GM23338 (cell line): ENCODE measurements at regions not wholly inside any gene's neighbourhood (a gene's known extent, or its start where the extent isn't known, plus 50 kb on each side); places are given as distances from the start of the nearest gene placed in this dataset.
A peak's percentile ranks its signal among the peaks of the same experiment; 100 is the strongest.

ENCODE experiments used
- ATAC-seq: fragments of 200-7000 bp; cut with Tn5 transposase; 3 replicates; pipeline ENCODE4 v1.9.1; 2020
- DNase-seq: peaks from one replicate; pipeline ENCODE4 v3.0.0-alpha.2; 2015; ENCODE audit warnings: low spot score
- H2AFZ ChIP-seq: fragments of 200-600 bp; sonication (generic); 2 replicates; pipeline ENCODE4 v1.8.0; 2016; ENCODE audit warnings: antibody characterized with exemption, mild to moderate bottlenecking, moderate library complexity
- H3F3A ChIP-seq: fragments of 200-600 bp; sonication (generic); replicated peaks from 2 replicates; pipeline ENCODE4 v1.8.0; 2017; ENCODE audit warnings: antibody characterized with exemption, mixed run types, low read depth
- H3K27ac ChIP-seq: fragments of 200-600 bp; sonication (generic); 2 replicates; pipeline ENCODE4 v1.6.1; 2016; ENCODE audit warnings: low read depth
- H3K27me3 ChIP-seq: fragments of 200-600 bp; sonication (generic); 2 replicates; pipeline ENCODE4 v1.8.0; 2016; ENCODE audit warnings: mild to moderate bottlenecking, mixed run types, moderate library complexity; ENCODE audit not compliant: insufficient read depth
- H3K36me3 ChIP-seq: fragments of 200-600 bp; sonication (generic); 2 replicates; pipeline ENCODE4 v1.8.0; 2016; ENCODE audit warnings: mild to moderate bottlenecking; ENCODE audit not compliant: insufficient read depth
- H3K4me1 ChIP-seq: fragments of 200-600 bp; sonication (generic); 2 replicates; pipeline ENCODE4 v1.8.0; 2016; ENCODE audit warnings: mild to moderate bottlenecking, moderate library complexity; ENCODE audit not compliant: insufficient read depth
- H3K4me2 ChIP-seq: fragments of 200-600 bp; sonication (generic); 2 replicates; pipeline ENCODE4 v1.7.1; 2017; ENCODE audit warnings: mixed run types
- H3K4me3 ChIP-seq: fragments of 200-600 bp; sonication (generic); 2 replicates; pipeline ENCODE4 v1.6.1; 2016; ENCODE audit warnings: mixed run types
- H3K79me2 ChIP-seq: fragments of 200-600 bp; sonication (generic); replicated peaks from 2 replicates; pipeline ENCODE4 v1.8.0; 2017; ENCODE audit warnings: mild to moderate bottlenecking; ENCODE audit not compliant: insufficient read depth
- H3K9me2 ChIP-seq: fragments of 200-600 bp; sonication (generic); 2 replicates; pipeline ENCODE4 v1.8.0; 2017; ENCODE audit not compliant: insufficient read depth
- H4K20me1 ChIP-seq: fragments of 200-600 bp; sonication (generic); replicated peaks from 2 replicates; pipeline ENCODE4 v1.8.0; 2017; ENCODE audit warnings: mild to moderate bottlenecking; ENCODE audit not compliant: insufficient read depth
- H3K27ac Mint-ChIP-seq: 2 replicates; pipeline ENCODE4 v1.8.0; 2020; ENCODE audit warnings: inconsistent platforms, mild to moderate bottlenecking, moderate library complexity, mixed read lengths
- H3K27me3 Mint-ChIP-seq: 3 replicates; pipeline ENCODE4 v1.8.0; 2022; ENCODE audit warnings: low read depth, mild to moderate bottlenecking, moderate library complexity, mixed read lengths, inconsistent platforms; ENCODE audit not compliant: insufficient read depth, poor library complexity
- H3K36me3 Mint-ChIP-seq: 3 replicates; pipeline ENCODE4 v1.8.0; 2021; ENCODE audit warnings: low read depth, mild to moderate bottlenecking, inconsistent platforms, moderate library complexity, mixed read lengths
- H3K4me1 Mint-ChIP-seq: 3 replicates; pipeline ENCODE4 v1.8.0; 2020; ENCODE audit warnings: mild to moderate bottlenecking, inconsistent platforms, mixed read lengths
- H3K4me3 Mint-ChIP-seq: 3 replicates; pipeline ENCODE4 v1.8.0; 2021; ENCODE audit warnings: moderate library complexity, mild to moderate bottlenecking, inconsistent platforms, mixed read lengths
- H3K9me3 Mint-ChIP-seq: 3 replicates; pipeline ENCODE4 v1.8.0; 2020; ENCODE audit warnings: moderate library complexity, mild to moderate bottlenecking, inconsistent platforms, mixed read lengths
- CREB1 ChIP-seq: fragments of 250-450 bp; sonication (Bioruptor Pico); IDR thresholded peaks from 2 replicates; pipeline ENCODE4 v1.5.0; 2020; ENCODE audit warnings: low read depth, mild to moderate bottlenecking, moderate library complexity
- CTCF ChIP-seq, 2 experiments: fragments of 200-600 bp in 1 of 2; sonication (generic) in 1 of 2; conservative IDR thresholded peaks; 2 replicates each; pipeline versions ENCODE4 v1.5.1 to v1.6.1; 2016 to 2017; ENCODE audit warnings: antibody characterized with exemption in 2 of 2, low read depth in 2 of 2, mild to moderate bottlenecking in 2 of 2, moderate library complexity in 1 of 2
- ETS1 ChIP-seq: IDR thresholded peaks from 2 replicates; pipeline ENCODE4 v1.6.1; 2016; ENCODE audit warnings: antibody characterized with exemption
- EZH2phosphoT487 ChIP-seq: fragments of 200-600 bp; sonication (generic); IDR thresholded peaks from one replicate; pipeline ENCODE4 v1.8.1; 2018; ENCODE audit warnings: antibody characterized with exemption; ENCODE audit not compliant: unreplicated experiment
- NANOG ChIP-seq: IDR thresholded peaks from 2 replicates; pipeline ENCODE4 v1.6.1; 2016; ENCODE audit warnings: antibody characterized with exemption, borderline replicate concordance
- REST ChIP-seq: IDR thresholded peaks from one replicate; pipeline ENCODE4 v1.6.1; 2018; ENCODE audit warnings: antibody characterized with exemption; ENCODE audit not compliant: unreplicated experiment
- STAT1 ChIP-seq: IDR thresholded peaks from one replicate; pipeline ENCODE4 v1.6.1; 2016; ENCODE audit warnings: antibody characterized with exemption; ENCODE audit not compliant: unreplicated experiment
- ZNF331 ChIP-seq: fragments of 250-450 bp; sonication (Bioruptor Pico); IDR thresholded peaks from 2 replicates; pipeline ENCODE4 v1.5.0; 2020; ENCODE audit warnings: low read depth, mild to moderate bottlenecking, moderate library complexity

- Mint-ChIP-seq H3K27me3 (peaks cover 1% of the 10 kb centered on the region), H3K36me3 (no peaks in the 10 kb centered on the region), H3K4me1 (no peaks in the 10 kb centered on the region), H3K4me3 (no peak overlapping the region), H3K9me3 (no peaks in the 10 kb centered on the region), H3K27ac (no peak overlapping the region)
- ATAC-seq: peak; percentile 84
- Histone ChIP-seq H3K27ac (no peak overlapping the region), H3K36me3 (no peaks in the 10 kb centered on the region), H3F3A (no peaks in the 10 kb centered on the region), H3K9me2 (no peaks in the 10 kb centered on the region), H3K27me3 (no peaks in the 10 kb centered on the region), H2AFZ (no peak overlapping the region), H3K4me1 (no peaks in the 10 kb centered on the region), H3K4me3 (no peak overlapping the region), H3K4me2 (no peak overlapping the region), H4K20me1 (no peaks in the 10 kb centered on the region), H3K79me2 (no peaks in the 10 kb centered on the region)
- peak; percentile 58 for DNase-seq
- TF ChIP-seq EZH2phosphoT487 (no peak), ETS1 (no peak), CTCF (conservative IDR thresholded peaks at IDR 0.05; ENCODE audit: low read depth in 2 of 2) (peak; percentile 18 to 20; a peak in 1 of 4 replicates), ZNF331 (no peak), REST (no peak), STAT1 (no peak), NANOG (no peak)
Observed at GRCh38 chr3:166125179-166125578, 288.0 kb upstream of the BCHE start.

GRCh38 chr3:166123576-166123975 lies 286.4 kb upstream of the BCHE start:
- ATAC-seq: no peak
- Histone ChIP-seq H3K4me3 (no peak overlapping the region), H3K4me2 (0 out of 2 replicates have a peak overlapping the region, but pooled peaks have one; percentile 6), H2AFZ (no peak overlapping the region), H3K79me2 (no peaks in the 10 kb centered on the region), H3K27ac (no peak overlapping the region), H3K9me2 (no peaks in the 10 kb centered on the region), H3K4me1 (no peaks in the 10 kb centered on the region), H3K27me3 (no peaks in the 10 kb centered on the region), H4K20me1 (no peaks in the 10 kb centered on the region), H3K36me3 (no peaks in the 10 kb centered on the region), H3F3A (no peaks in the 10 kb centered on the region)
- peaks cover 7% of the 10 kb centered on the region; the same call in 2 of the 3 replicates for H3K9me3 Mint-ChIP-seq
- DNase-seq: peak; percentile 11
- no peaks in the 10 kb centered on the region for H3K27me3 Mint-ChIP-seq
- H3K4me1 Mint-ChIP-seq: no peaks in the 10 kb centered on the region
- H3K27ac Mint-ChIP-seq: no peak overlapping the region
- no peaks in the 10 kb centered on the region for H3K36me3 Mint-ChIP-seq
- H3K4me3 Mint-ChIP-seq: no peak overlapping the region
- TF ChIP-seq ETS1 (no peak), REST (no peak), CREB1 (CRISPR knock-in tag) (no peak)
